H1 (cell line): ENCODE measurements at regions not wholly inside any gene's neighbourhood (a gene's known extent, or its start where the extent isn't known, plus 50 kb on each side); places are given as distances from the start of the nearest gene placed in this dataset.

Source experiments
- CREB1 ChIP-seq: IDR thresholded peaks from 2 replicates; pipeline ENCODE4 v1.6.1; 2012; ENCODE audit warnings: inconsistent platforms
- CTCF ChIP-seq, 3 experiments: IDR thresholded peaks; 1 replicate in 2 of 3; 2 replicates in 1 of 3; pipeline versions ENCODE4 v1.5.1 to v1.6.1; 2011; ENCODE audit warnings: low read length in 3 of 3, mild to moderate bottlenecking in 3 of 3, inconsistent platforms in 2 of 3, low read depth in 1 of 3, moderate library complexity in 1 of 3; ENCODE audit not compliant: insufficient read depth in 1 of 3; ENCODE audit errors: control extremely low read depth in 1 of 3
- EGR1 ChIP-seq: IDR thresholded peaks from 2 replicates; pipeline ENCODE4 v1.6.1; 2011; ENCODE audit warnings: low read depth, low read length, borderline replicate concordance
- EZH2 ChIP-seq: fragments of 200-600 bp; sonication (generic); IDR thresholded peaks from 2 replicates; pipeline ENCODE4 v1.7.1; 2012; ENCODE audit warnings: low read depth, mild to moderate bottlenecking, moderate library complexity, low read length, inconsistent platforms; ENCODE audit not compliant: severe bottlenecking
- JUND ChIP-seq: IDR thresholded peaks from 2 replicates; pipeline ENCODE4 v1.6.1; 2011; ENCODE audit warnings: mild to moderate bottlenecking, improper control_type of control experiment, low read length
- MAFK ChIP-seq: IDR thresholded peaks from 2 replicates; pipeline ENCODE4 v1.6.1; 2012; ENCODE audit warnings: low read depth, mild to moderate bottlenecking, improper control_type of control experiment, low read length
- NRF1 ChIP-seq: IDR thresholded peaks from 2 replicates; pipeline ENCODE4 v1.6.1; 2011; ENCODE audit warnings: mild to moderate bottlenecking, low read depth, low read length, improper control_type of control experiment
- POLR2A ChIP-seq, 2 experiments: IDR thresholded peaks; 1 replicate in 1 of 2; 2 replicates in 1 of 2; pipeline ENCODE4 v1.6.1; 2011; ENCODE audit warnings: low read depth in 2 of 2, low read length in 2 of 2, mild to moderate bottlenecking in 2 of 2; ENCODE audit errors: control extremely low read depth in 1 of 2
- SP4 ChIP-seq: IDR thresholded peaks from 2 replicates; pipeline ENCODE4 v1.6.1; 2012; ENCODE audit warnings: low read length, inconsistent platforms

- no peak for TF ChIP-seq CTCF (IDR thresholded peaks at IDR 0.05; ENCODE audit: control extremely low read depth in 1 of 3, insufficient read depth in 1 of 3, low read depth in 1 of 3, low read length in 3 of 3)
- TF ChIP-seq SP4: no peak
- no peak for TF ChIP-seq MAFK
- no peak for TF ChIP-seq EZH2
- no peak for TF ChIP-seq NRF1
- no peak for TF ChIP-seq POLR2A (IDR thresholded peaks at IDR 0.05; ENCODE audit: control extremely low read depth in 1 of 2, low read depth in 2 of 2, low read length in 2 of 2)
- TF ChIP-seq CREB1: no peak
- no peak for TF ChIP-seq JUND
- no peak for TF ChIP-seq EGR1
Measured at GRCh38 chr12:97781342-97781741, 318.7 kb downstream of the RMST start.
